Uterus (tissue), 2 donors: ENCODE measurements at regions not wholly inside any gene's neighbourhood (a gene's known extent, or its start where the extent isn't known, plus 50 kb on each side); places are given as distances from the start of the nearest gene placed in this dataset.

Experiments
- CTCF ChIP-seq, 4 experiments: fragments of 200-600 bp in 2 of 4; fragments of 450-650 bp in 2 of 4; sonication (generic) in 2 of 4; IDR thresholded peaks; one replicate each; pipeline ENCODE4 v1.5.1; 2016 to 2019; ENCODE audit warnings: antibody characterized with exemption in 4 of 4, mild to moderate bottlenecking in 2 of 4, moderate library complexity in 1 of 4
- POLR2A ChIP-seq, 2 donors: fragments of 450-650 bp; IDR thresholded peaks; one replicate each; pipeline ENCODE4 v1.6.1; 2016; ENCODE audit warnings: antibody characterized with exemption in 2 of 2, mild to moderate bottlenecking in 1 of 2, moderate library complexity in 1 of 2

GRCh38 chr12:27902651-27903050 lies 69.9 kb downstream of the PTHLH start:
- TF ChIP-seq CTCF (IDR thresholded peaks at IDR 0.05) = no peak
- TF ChIP-seq POLR2A (IDR thresholded peaks at IDR 0.05) = no peak
